HG03432 (cell line): ENCODE measurements at regions not wholly inside any gene's neighbourhood (a gene's known extent, or its start where the extent isn't known, plus 50 kb on each side); places are given as distances from the start of the nearest gene placed in this dataset.

ENCODE experiments used
- ATAC-seq: cut with Tn5 transposase; IDR thresholded peaks from one replicate; pipeline ENCODE4 v1.9.1; 2021; ENCODE audit warnings: mild to moderate bottlenecking, moderate library complexity; ENCODE audit not compliant: unreplicated experiment

- no peak for ATAC-seq
Measured at GRCh38 chr3:145721273-145721805, 439.6 kb downstream of the PLOD2 start.

GRCh38 chr3:145721815-145722214, 439.2 kb downstream of the PLOD2 start:
- ATAC-seq: no peak

GRCh38 chr3:145727476-145727875, 433.5 kb downstream of the PLOD2 start:
- ATAC-seq: no peak

- no peak for ATAC-seq
Measured at GRCh38 chr3:145735631-145736030, 425.4 kb downstream of the PLOD2 start.

GRCh38 chr3:145737952-145738351, 423.0 kb downstream of the PLOD2 start:
- no peak for ATAC-seq

- ATAC-seq: no peak
Measured at GRCh38 chr3:145739926-145740325, 421.1 kb downstream of the PLOD2 start.

GRCh38 chr3:145750657-145751056, 410.3 kb downstream of the PLOD2 start:
- no peak for ATAC-seq

GRCh38 chr3:145752576-145752975, 408.4 kb downstream of the PLOD2 start:
- no peak for ATAC-seq

- ATAC-seq: no peak
Measured at GRCh38 chr3:145754605-145755289, 406.2 kb downstream of the PLOD2 start.

GRCh38 chr3:145760036-145760435, 400.9 kb downstream of the PLOD2 start:
- no peak for ATAC-seq

GRCh38 chr3:145767909-145768308, 393.1 kb downstream of the PLOD2 start:
- ATAC-seq: no peak

GRCh38 chr3:145776782-145777408, 384.1 kb downstream of the PLOD2 start:
- ATAC-seq: peak; percentile 71

GRCh38 chr3:145780301-145780700, 380.7 kb downstream of the PLOD2 start:
- ATAC-seq: no peak

- no peak for ATAC-seq
Measured at GRCh38 chr3:145785668-145786067, 375.3 kb downstream of the PLOD2 start.

- no peak for ATAC-seq
Measured at GRCh38 chr3:145798007-145798406, 363.0 kb downstream of the PLOD2 start.

- no peak for ATAC-seq
Measured at GRCh38 chr3:145798696-145799537, 362.1 kb downstream of the PLOD2 start.

- ATAC-seq: no peak
Measured at GRCh38 chr3:145801696-145802095, 359.3 kb downstream of the PLOD2 start.

- ATAC-seq: no peak
Measured at GRCh38 chr3:145807990-145808389, 353.0 kb downstream of the PLOD2 start.

- no peak for ATAC-seq
Measured at GRCh38 chr3:145812391-145812790, 348.6 kb downstream of the PLOD2 start.

- no peak for ATAC-seq
Measured at GRCh38 chr3:145815707-145816413, 345.1 kb downstream of the PLOD2 start.
